AG08395 (cell line): ENCODE measurements at regions not wholly inside any gene's neighbourhood (a gene's known extent, or its start where the extent isn't known, plus 50 kb on each side); places are given as distances from the start of the nearest gene placed in this dataset.

Experiments used
- DNase-seq: peaks from one replicate; pipeline ENCODE4 v3.0.0; 2012; ENCODE audit warnings: mixed read lengths, low spot score

DNA sequence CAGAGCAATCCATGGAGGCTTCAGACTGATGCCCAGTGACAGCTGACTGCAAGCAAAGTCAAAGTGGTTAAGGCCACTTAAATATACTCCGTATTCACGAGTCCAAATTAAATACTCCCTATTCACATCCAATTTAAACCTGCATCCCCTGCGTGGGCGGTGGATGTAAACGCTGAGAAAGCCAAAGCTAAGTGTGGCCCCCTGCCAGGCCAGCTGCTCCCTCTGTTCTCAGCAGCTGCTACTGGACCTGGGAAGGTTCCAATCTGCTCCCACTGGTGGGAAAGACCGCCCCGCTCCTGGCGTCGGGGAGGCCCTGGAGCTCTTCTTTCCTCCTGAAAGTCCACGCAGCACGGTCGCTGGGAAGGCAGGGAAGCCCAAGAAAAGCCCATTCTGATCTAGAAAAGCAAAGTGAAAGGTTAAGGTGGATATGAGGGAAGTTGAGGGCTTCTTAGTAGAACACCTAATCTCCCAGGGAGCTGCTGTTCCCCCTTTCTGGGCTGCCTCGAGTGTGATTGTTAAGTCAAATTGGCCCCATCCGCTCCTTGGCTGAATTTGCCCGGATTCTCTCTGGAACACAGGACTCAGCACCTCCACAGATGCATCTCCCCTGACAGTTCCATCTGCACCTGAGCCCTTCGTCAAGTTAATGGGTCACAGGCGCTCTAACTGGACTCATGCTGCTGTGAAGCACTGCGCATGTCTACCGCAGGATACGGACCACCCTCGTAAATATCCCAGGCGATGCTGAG is 205.5 kb downstream of the USP12 start:
- DNase-seq: peak; percentile 24

- DNase-seq: no peak
These were observed 204.0 kb upstream of the GPR12 start for GRCh38 chr13:26964278-26965250.

DNA sequence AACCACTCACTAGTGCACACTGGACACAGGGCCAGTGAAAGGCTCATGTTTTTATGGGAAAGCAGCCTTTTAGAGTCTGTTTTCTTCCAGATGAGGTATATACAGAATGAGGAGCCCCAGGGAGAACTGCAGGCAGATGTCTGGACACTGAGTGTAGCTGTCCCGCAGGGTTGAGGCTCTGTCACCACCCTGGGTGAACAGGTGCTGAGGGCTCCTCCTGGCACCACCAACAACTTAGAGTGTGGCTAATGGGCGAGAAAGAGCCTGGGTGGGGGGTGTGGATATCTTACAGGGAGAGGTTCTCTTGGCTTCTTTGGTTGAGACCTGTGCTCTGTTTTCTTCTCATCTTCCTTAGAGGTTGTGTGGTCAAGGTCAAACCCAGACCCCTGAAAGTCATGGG is 202.1 kb upstream of the GPR12 start:
- DNase-seq: no peak

- no peak for DNase-seq
These were observed 201.5 kb upstream of the GPR12 start for GRCh38 chr13:26961890-26962615.

DNA sequence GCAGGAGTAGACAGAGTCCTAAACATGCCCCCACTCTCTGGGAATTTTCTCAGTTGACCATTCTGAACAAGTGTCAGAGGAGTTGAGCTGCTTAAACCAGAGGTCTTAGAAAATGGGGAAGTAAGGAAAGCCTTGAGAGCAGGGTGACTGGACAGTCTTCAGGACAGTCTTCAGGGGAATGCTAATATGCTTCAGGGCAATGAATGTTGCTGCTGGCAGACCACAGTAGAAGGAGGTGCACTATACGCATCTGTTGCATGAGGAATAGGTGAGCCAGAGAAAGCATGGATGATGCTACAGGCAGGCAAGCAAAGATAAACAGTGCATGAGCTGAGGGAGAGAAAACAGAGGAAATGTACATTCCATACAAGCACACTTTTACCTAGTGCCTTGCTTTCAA is 196.6 kb upstream of the GPR12 start:
- DNase-seq: no peak

DNA sequence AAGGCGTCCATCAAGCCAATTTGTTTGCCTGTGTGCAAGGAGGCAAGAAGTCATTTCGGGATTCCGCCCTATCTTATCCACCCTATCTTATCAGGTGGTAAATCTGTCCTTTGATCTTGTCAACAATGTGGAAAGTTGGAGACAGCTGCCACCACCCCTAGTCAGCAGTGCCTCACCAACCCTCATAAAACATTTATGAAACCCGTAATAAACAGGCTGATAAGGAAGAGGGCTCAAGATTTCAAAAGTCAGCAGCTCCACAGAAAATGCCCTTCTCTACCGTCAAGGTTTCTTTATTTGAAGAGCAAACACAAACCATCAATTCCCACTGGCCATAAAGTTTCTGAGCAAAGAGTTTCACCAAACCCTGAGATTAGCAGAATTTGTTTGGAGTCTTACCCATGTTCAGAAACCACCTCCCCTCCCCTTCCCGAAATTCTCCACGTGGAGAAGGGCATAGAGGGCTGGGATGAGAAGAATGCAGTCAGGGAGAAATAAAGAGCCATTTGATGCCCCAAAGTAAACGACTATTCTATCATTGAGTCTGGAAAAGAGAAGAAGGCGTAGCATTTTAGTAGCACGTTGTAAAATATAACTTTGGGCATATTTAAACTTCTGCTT is 196.0 kb upstream of the GPR12 start:
- no peak for DNase-seq

DNA sequence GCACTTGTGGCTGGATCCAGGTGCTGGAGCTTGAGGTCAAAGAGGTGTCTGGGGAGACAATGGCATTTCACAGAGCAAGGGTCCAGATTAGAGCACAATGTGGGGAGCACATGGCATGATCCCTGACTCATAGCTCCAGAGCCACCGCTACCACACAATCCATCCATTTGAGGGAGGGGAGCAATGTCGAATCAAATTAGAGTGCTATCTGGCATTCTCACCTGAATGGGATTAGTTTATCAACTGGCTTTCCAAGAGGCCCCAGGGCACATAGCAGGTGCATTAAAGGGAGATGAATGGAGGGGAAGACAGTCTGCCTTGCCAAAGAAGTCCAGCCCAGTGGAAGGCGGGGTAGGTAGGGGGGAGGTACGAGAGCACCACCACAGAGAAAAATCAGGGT is 194.4 kb upstream of the GPR12 start:
- DNase-seq: no peak

GRCh38 chr13:26953291-26953690 is 192.7 kb upstream of the GPR12 start:
- DNase-seq: no peak

DNA sequence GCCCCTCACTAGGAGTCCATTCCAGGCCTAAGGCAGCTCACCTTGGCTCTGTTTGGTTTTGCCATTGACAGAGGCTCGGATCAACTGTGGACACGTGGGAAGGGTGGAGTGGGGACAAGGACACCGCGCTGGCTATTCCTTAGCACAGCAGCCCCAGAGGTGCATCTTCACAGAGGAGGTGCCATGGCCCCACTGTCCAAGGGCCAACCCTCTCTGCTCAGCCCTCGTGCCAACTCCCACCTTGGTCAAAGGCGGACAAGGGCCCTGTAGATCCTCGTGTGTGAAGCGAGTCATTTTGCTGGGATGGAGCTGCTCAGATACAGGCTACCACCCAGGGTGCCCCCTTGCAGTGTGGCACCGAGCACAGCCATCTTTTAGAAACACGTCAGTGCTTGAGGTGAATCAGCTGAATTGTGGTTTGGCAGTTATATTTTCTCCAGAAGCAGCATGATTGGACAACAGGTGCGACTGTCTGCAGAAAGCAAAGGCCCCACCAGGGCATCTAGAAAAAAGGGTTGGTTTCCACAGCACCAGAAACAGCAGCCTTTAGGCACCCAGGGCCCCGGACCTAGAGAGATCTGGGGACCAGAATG is 192.1 kb upstream of the GPR12 start:
- DNase-seq: no peak

DNA sequence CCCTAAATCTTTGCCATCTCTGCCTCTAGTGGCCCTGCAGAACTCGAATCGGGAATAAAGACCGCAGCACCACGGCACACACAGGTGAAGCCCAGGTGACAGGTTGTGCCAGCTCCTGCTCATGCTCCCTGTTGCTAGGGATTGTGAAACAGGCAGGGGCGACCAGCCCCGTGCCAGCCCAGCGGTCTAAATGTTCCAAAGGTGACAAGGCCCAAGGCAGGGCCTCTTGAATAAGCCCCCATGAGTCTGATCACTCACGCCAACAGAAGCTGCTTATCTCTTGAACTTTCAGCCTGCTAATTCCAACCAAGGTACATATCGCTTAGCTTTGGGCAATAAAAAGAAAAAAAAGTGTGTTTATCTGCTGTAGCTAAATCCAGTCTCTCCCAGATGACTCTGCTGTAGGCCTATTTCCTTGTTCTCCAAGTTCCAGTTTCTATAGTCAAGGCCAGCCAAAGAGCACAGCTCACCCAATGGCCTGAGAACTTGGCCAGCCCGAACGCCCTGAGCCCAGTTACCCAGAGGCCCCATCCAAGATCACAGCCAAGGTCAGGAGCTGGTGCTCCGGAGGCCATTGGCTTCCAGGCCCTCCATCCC is 191.1 kb upstream of the GPR12 start:
- DNase-seq: no peak

GRCh38 chr13:26950968-26951367 is 190.4 kb upstream of the GPR12 start:
- no peak for DNase-seq

DNA sequence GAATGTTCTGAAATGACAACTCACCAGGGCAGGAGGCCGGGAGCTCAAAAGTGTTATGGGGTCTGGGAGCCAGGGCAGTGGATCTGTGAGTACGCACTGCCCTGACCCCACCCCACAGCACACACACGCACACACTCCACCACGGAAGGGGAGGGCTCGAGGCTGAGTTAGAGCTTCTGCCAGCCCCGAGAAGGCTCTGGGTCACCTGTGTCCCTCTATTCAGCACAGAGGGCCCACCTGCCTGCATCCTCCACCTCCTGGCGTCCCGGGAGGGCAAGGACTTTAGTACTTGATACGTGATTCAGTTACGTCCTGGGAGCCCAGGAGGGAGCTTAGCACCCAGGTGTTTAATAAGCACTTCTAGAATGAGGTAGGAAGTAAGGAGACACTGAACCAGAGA is 190.0 kb upstream of the GPR12 start:
- DNase-seq: no peak

GRCh38 chr13:26949701-26950502 is 189.3 kb upstream of the GPR12 start:
- no peak for DNase-seq

- DNase-seq: no peak
These were observed 187.8 kb upstream of the GPR12 start for GRCh38 chr13:26948353-26948752.

- DNase-seq: peak; percentile 82
These were observed 186.2 kb upstream of the GPR12 start for GRCh38 chr13:26946684-26947343.

DNA sequence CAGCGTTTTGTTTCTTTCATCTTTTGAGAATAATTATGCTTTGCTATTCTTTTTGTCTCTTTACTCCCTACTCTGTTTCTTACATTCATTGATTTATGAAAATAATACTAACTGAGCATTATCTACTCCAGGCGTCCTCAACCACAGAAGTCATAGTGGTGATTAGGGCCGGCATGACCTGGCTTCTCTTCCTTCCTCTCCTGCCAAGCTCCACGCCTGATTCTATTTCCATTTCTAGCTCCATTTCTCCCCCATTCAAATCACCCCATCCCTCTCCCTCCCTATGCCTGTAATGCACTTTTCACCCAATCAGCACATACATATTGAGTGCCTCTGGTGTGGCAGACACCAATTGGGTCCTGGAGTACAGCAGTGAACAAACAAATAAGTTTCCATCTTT is 183.2 kb upstream of the GPR12 start:
- no peak for DNase-seq

- no peak for DNase-seq
These were observed 181.6 kb upstream of the GPR12 start for GRCh38 chr13:26942184-26942583.

GRCh38 chr13:26941345-26942174 is 181.0 kb upstream of the GPR12 start:
- DNase-seq: peak; percentile 85

- no peak for DNase-seq
These were observed 173.5 kb upstream of the GPR12 start for GRCh38 chr13:26934096-26934495.
